ENCODE measurements at regions not wholly inside any gene's neighbourhood (a gene's known extent, or its start where the extent isn't known, plus 50 kb on each side); places are given as distances from the start of the nearest gene placed in this dataset.

- DNase-seq, result no peak
These were observed 303.4 kb downstream of the ZNF621 start for GRCh38 chr3:40827942-40828688.

- no peak for DNase-seq
These were observed 304.1 kb downstream of the ZNF621 start for GRCh38 chr3:40828741-40829415.

GRCh38 chr3:40829876-40830275 lies 305.1 kb downstream of the ZNF621 start:
- DNase-seq, result no peak

- DNase-seq, result no peak
These were observed 312.5 kb downstream of the ZNF621 start for GRCh38 chr3:40837300-40837699.

GRCh38 chr3:40841131-40841530 lies 316.4 kb downstream of the ZNF621 start:
- no peak for DNase-seq

- no peak for DNase-seq
These were observed 316.9 kb downstream of the ZNF621 start for GRCh38 chr3:40841570-40842109.

- DNase-seq, result no peak
These were observed 318.0 kb downstream of the ZNF621 start for GRCh38 chr3:40842714-40843113.

- DNase-seq, result no peak
These were observed 318.5 kb downstream of the ZNF621 start for GRCh38 chr3:40843208-40843624.

GRCh38 chr3:40843851-40844548 lies 319.2 kb downstream of the ZNF621 start:
- no peak for DNase-seq

- DNase-seq, result no peak
These were observed 320.1 kb downstream of the ZNF621 start for GRCh38 chr3:40844896-40845295.

- DNase-seq, result no peak
These were observed 320.7 kb downstream of the ZNF621 start for GRCh38 chr3:40845447-40845846.

GRCh38 chr3:40845916-40846315 lies 321.2 kb downstream of the ZNF621 start:
- no peak for DNase-seq

GRCh38 chr3:40846451-40846850 lies 321.7 kb downstream of the ZNF621 start:
- no peak for DNase-seq

GRCh38 chr3:40847551-40847992 lies 322.8 kb downstream of the ZNF621 start:
- no peak for DNase-seq

- no peak for DNase-seq
These were observed 323.7 kb downstream of the ZNF621 start for GRCh38 chr3:40848421-40848820.

- DNase-seq, result no peak
These were observed 326.1 kb downstream of the ZNF621 start for GRCh38 chr3:40850861-40851260.

- DNase-seq, result no peak
These were observed 327.1 kb downstream of the ZNF621 start for GRCh38 chr3:40851836-40852235.

GRCh38 chr3:40852712-40853111 lies 328.0 kb downstream of the ZNF621 start:
- DNase-seq, result no peak

- no peak for DNase-seq
These were observed 328.7 kb downstream of the ZNF621 start for GRCh38 chr3:40853474-40853873.

GRCh38 chr3:40855871-40856270 lies 331.1 kb downstream of the ZNF621 start:
- DNase-seq, result no peak

GRCh38 chr3:40858364-40859115 lies 333.8 kb downstream of the ZNF621 start:
- no peak for DNase-seq

- no peak for DNase-seq
These were observed 336.4 kb upstream of the CTNNB1 start for GRCh38 chr3:40862946-40863345.
